ENCODE measurements at regions not wholly inside any gene's neighbourhood (a gene's known extent, or its start where the extent isn't known, plus 50 kb on each side); places are given as distances from the start of the nearest gene placed in this dataset.

DNA sequence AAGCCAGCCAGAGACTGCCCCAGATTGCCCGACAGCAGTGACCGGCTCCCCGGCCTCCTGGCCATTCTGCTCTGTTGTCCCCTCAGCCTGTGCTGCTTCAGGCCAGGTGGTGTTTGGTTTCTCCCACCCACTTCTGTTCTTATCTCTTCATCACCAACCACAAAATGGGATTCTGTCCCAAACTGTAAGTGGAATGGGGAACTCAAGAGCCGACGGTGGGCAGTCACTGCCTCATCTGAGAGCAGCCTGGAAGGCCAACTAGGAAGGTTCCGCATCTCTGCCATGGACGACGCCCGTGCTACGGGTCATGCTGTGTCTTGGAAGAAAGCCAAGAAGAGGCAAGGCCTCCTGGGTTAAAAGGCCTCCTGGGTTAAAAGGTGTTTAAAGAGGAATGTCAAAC, 219.0 kb upstream of the PIK3R1 start:
- no peak overlapping the region for H2BK5ac ChIP-seq (ENCODE audit: low read depth, low read length, poor library complexity, severe bottlenecking)
- no peak for DNase-seq
- no peak overlapping the region for H4K8ac ChIP-seq (ENCODE audit: low read length)
- H3K4ac ChIP-seq (ENCODE audit: low read depth in 1 of 2, low read length in 2 of 2), result no peak overlapping the region
- no peak overlapping the region for H3K4me3 ChIP-seq (ENCODE audit: insufficient read depth in 1 of 2, low read depth in 1 of 2, low read length in 2 of 2)
- 87% methylated on average over 10 of the region's 10 CpGs for WGBS
- no peaks in the 10 kb centered on the region for H3K36me3 ChIP-seq (ENCODE audit: control insufficient read depth in 1 of 2, insufficient read depth in 2 of 2, low read depth in 1 of 2, low read length in 2 of 2)
- peak overlapping the region in 1 of 2 experiments; percentile 50 for H3K18ac ChIP-seq (ENCODE audit: low read depth in 1 of 2, low read length in 2 of 2)
- peaks cover 9% of the 10 kb centered on the region for H3K4me1 ChIP-seq (ENCODE audit: control insufficient read depth, insufficient read depth, low read depth, low read length)
- peak overlapping the region in 1 of 2 experiments; percentile 10 for H2BK12ac ChIP-seq (ENCODE audit: low read length in 2 of 2)
- no peak overlapping the region for H2BK120ac ChIP-seq (ENCODE audit: low read depth, low read length)
- no peak overlapping the region for H2AK5ac ChIP-seq (ENCODE audit: low read length, severe bottlenecking)
- H2AFZ ChIP-seq (ENCODE audit: low read depth, low read length), result no peak overlapping the region
- H3K23ac ChIP-seq (ENCODE audit: low read length in 2 of 2), result no peak overlapping the region
- no peak overlapping the region for H2BK15ac ChIP-seq (ENCODE audit: low read depth, poor library complexity, severe bottlenecking)
- no peak overlapping the region for H4K91ac ChIP-seq (ENCODE audit: low read length)
- H3K27me3 ChIP-seq (ENCODE audit: control insufficient read depth in 1 of 2, insufficient read depth in 1 of 2, low read length in 2 of 2), result no peaks in the 10 kb centered on the region
- H3K4me2 ChIP-seq (ENCODE audit: low read length, poor library complexity, severe bottlenecking), result no peak overlapping the region
- no peak overlapping the region for H3K14ac ChIP-seq (ENCODE audit: low read length in 2 of 2)
- H3K9me3 ChIP-seq (ENCODE audit: control insufficient read depth, low read length), result no peaks in the 10 kb centered on the region
- no peak overlapping the region for H3K9ac ChIP-seq (ENCODE audit: low read length)
- no peaks in the 10 kb centered on the region for H3K79me1 ChIP-seq (replicated peaks; ENCODE audit: low read length, poor library complexity, severe bottlenecking)
- no peak overlapping the region for H3K27ac ChIP-seq (ENCODE audit: low read length, poor library complexity, severe bottlenecking)

DNA sequence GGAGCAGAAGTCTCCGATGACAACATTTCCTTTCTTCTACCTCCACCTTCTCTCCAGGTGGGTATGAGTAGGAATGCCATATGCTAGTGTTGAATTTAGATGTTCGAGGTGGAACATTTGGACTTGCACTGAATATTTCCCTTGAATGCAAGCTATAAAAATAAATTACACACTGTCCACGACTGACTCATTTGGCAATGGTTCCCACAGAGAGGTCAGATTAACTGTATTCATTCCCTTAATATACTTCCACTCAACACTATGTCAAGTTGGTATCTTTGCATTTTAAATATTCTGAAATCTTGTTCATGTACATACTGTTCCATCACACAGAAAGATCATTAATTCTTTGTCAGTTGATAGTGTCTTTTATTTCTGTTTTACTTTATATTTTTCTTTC, 222.6 kb upstream of the PIK3R1 start:
- H2BK12ac ChIP-seq (ENCODE audit: low read length in 2 of 2), result peak overlapping the region in 1 of 2 experiments; percentile 56
- H3K4me2 ChIP-seq (ENCODE audit: low read length, poor library complexity, severe bottlenecking), result no peak overlapping the region
- no peak for DNase-seq
- no peak overlapping the region for H3K18ac ChIP-seq (ENCODE audit: low read depth in 1 of 2, low read length in 2 of 2)
- no peak overlapping the region for H2BK15ac ChIP-seq (ENCODE audit: low read depth, poor library complexity, severe bottlenecking)
- no peaks in the 10 kb centered on the region for H3K27me3 ChIP-seq (ENCODE audit: control insufficient read depth in 1 of 2, insufficient read depth in 1 of 2, low read length in 2 of 2)
- no peak overlapping the region for H3K9ac ChIP-seq (ENCODE audit: low read length)
- no peak overlapping the region for H2AK5ac ChIP-seq (ENCODE audit: low read length, severe bottlenecking)
- 100% methylated on average over 1 of the region's 3 CpGs for WGBS
- H2BK120ac ChIP-seq (ENCODE audit: low read depth, low read length), result no peak overlapping the region
- H3K23ac ChIP-seq (ENCODE audit: low read length in 2 of 2), result no peak overlapping the region
- no peak overlapping the region for H3K27ac ChIP-seq (ENCODE audit: low read length, poor library complexity, severe bottlenecking)
- peaks cover 1% of the 10 kb centered on the region for H3K4me1 ChIP-seq (ENCODE audit: control insufficient read depth, insufficient read depth, low read depth, low read length)
- H4K8ac ChIP-seq (ENCODE audit: low read length), result no peak overlapping the region
- no peaks in the 10 kb centered on the region for H3K9me3 ChIP-seq (ENCODE audit: control insufficient read depth, low read length)
- H3K14ac ChIP-seq (ENCODE audit: low read length in 2 of 2), result no peak overlapping the region
- no peaks in the 10 kb centered on the region for H3K36me3 ChIP-seq (ENCODE audit: control insufficient read depth in 1 of 2, insufficient read depth in 2 of 2, low read depth in 1 of 2, low read length in 2 of 2)
- no peak overlapping the region for H3K4me3 ChIP-seq (ENCODE audit: insufficient read depth in 1 of 2, low read depth in 1 of 2, low read length in 2 of 2)
- H3K4ac ChIP-seq (ENCODE audit: low read depth in 1 of 2, low read length in 2 of 2), result no peak overlapping the region
- H3K79me1 ChIP-seq (replicated peaks; ENCODE audit: low read length, poor library complexity, severe bottlenecking), result no peaks in the 10 kb centered on the region
- no peak overlapping the region for H2AFZ ChIP-seq (ENCODE audit: low read depth, low read length)
- H4K91ac ChIP-seq (ENCODE audit: low read length), result no peak overlapping the region
- H2BK5ac ChIP-seq (ENCODE audit: low read depth, low read length, poor library complexity, severe bottlenecking), result no peak overlapping the region

DNA sequence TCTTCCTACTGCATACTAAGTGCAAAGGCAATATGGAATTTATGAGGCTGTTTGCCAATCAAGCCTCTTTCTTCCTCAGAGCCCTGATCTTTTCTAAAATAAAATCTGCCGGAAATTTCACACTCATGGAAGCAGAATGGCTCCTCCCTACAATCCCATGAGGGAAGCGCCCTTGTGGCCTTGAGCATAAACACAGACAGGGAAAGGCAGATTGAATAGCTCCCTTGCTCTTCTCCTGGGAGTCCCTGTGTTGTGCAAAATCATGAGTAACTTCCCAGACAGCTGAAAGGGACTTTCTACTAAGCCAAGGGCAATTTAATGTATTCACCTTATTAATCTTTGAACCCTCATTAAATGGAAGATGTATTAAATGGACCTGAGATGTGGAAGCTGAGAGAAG, 226.1 kb upstream of the PIK3R1 start:
- Histone ChIP-seq H2AK5ac (ENCODE audit: low read length, severe bottlenecking) (no peak overlapping the region), H2AFZ (ENCODE audit: low read depth, low read length) (no peak overlapping the region), H3K4ac (ENCODE audit: low read depth in 1 of 2, low read length in 2 of 2) (no peak overlapping the region), H2BK12ac (ENCODE audit: low read length in 2 of 2) (no peak overlapping the region), H3K14ac (ENCODE audit: low read length in 2 of 2) (no peak overlapping the region), H3K4me1 (ENCODE audit: control insufficient read depth, insufficient read depth, low read depth, low read length) (no peaks in the 10 kb centered on the region), H3K18ac (ENCODE audit: low read depth in 1 of 2, low read length in 2 of 2) (no peak overlapping the region), H3K4me3 (ENCODE audit: insufficient read depth in 1 of 2, low read depth in 1 of 2, low read length in 2 of 2) (no peak overlapping the region), H3K27ac (ENCODE audit: low read length, poor library complexity, severe bottlenecking) (no peak overlapping the region), H2BK15ac (ENCODE audit: low read depth, poor library complexity, severe bottlenecking) (no peak overlapping the region), H3K9ac (ENCODE audit: low read length) (no peak overlapping the region), H3K4me2 (ENCODE audit: low read length, poor library complexity, severe bottlenecking) (no peak overlapping the region), H4K91ac (ENCODE audit: low read length) (no peak overlapping the region), H3K23ac (ENCODE audit: low read length in 2 of 2) (no peak overlapping the region), H2BK5ac (ENCODE audit: low read depth, low read length, poor library complexity, severe bottlenecking) (no peak overlapping the region), H4K8ac (ENCODE audit: low read length) (no peak overlapping the region), H3K27me3 (ENCODE audit: control insufficient read depth in 1 of 2, insufficient read depth in 1 of 2, low read length in 2 of 2) (no peaks in the 10 kb centered on the region), H2BK120ac (ENCODE audit: low read depth, low read length) (no peak overlapping the region), H3K36me3 (ENCODE audit: control insufficient read depth in 1 of 2, insufficient read depth in 2 of 2, low read depth in 1 of 2, low read length in 2 of 2) (no peaks in the 10 kb centered on the region), H3K9me3 (ENCODE audit: control insufficient read depth, low read length) (no peaks in the 10 kb centered on the region), H3K79me1 (replicated peaks; ENCODE audit: low read length, poor library complexity, severe bottlenecking) (no peaks in the 10 kb centered on the region)
- DNase-seq, result peak; percentile 89
- 48% methylated on average over 2 of the region's 2 CpGs for WGBS

DNA sequence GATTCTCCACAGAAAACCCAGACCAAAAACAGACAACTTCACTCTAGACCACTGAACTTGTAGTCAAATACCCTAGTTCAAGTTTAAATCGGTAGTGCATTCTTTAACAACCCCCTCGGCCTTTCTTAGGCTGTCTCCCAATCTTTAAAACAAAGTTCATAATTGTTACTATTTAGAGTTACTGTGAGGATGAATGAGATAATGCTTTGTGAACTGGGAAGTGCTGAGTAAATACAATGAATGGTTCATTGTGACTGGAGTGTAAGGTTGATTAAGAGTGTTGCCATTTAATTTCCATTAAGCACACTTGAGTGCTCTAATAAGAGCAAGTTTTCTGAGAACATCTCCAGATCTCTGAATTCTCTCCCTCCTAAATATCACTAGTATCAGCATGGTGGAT, 228.8 kb upstream of the PIK3R1 start:
- 60% methylated on average over 1 of the region's 2 CpGs for WGBS

More for the DNA sequence above, 228.8 kb upstream of the PIK3R1 start:
- H3K18ac ChIP-seq (ENCODE audit: low read depth in 1 of 2, low read length in 2 of 2), result no peak overlapping the region
- H3K4me2 ChIP-seq (ENCODE audit: low read length, poor library complexity, severe bottlenecking), result no peak overlapping the region
- H4K91ac ChIP-seq (ENCODE audit: low read length), result no peak overlapping the region
- H2BK12ac ChIP-seq (ENCODE audit: low read length in 2 of 2), result no peak overlapping the region
- no peaks in the 10 kb centered on the region for H3K4me1 ChIP-seq (ENCODE audit: control insufficient read depth, insufficient read depth, low read depth, low read length)
- H3K4me3 ChIP-seq (ENCODE audit: insufficient read depth in 1 of 2, low read depth in 1 of 2, low read length in 2 of 2), result no peak overlapping the region
- no peak overlapping the region for H2BK15ac ChIP-seq (ENCODE audit: low read depth, poor library complexity, severe bottlenecking)
- H2BK120ac ChIP-seq (ENCODE audit: low read depth, low read length), result no peak overlapping the region
- no peak overlapping the region for H2AFZ ChIP-seq (ENCODE audit: low read depth, low read length)
- no peak overlapping the region for H4K8ac ChIP-seq (ENCODE audit: low read length)
- H3K27ac ChIP-seq (ENCODE audit: low read length, poor library complexity, severe bottlenecking), result no peak overlapping the region
- no peak overlapping the region for H3K23ac ChIP-seq (ENCODE audit: low read length in 2 of 2)
- no peaks in the 10 kb centered on the region for H3K27me3 ChIP-seq (ENCODE audit: control insufficient read depth in 1 of 2, insufficient read depth in 1 of 2, low read length in 2 of 2)
- H2BK5ac ChIP-seq (ENCODE audit: low read depth, low read length, poor library complexity, severe bottlenecking), result no peak overlapping the region
- H2AK5ac ChIP-seq (ENCODE audit: low read length, severe bottlenecking), result no peak overlapping the region
- no peak overlapping the region for H3K4ac ChIP-seq (ENCODE audit: low read depth in 1 of 2, low read length in 2 of 2)
- DNase-seq, result no peak
- H3K9ac ChIP-seq (ENCODE audit: low read length), result no peak overlapping the region
- H3K9me3 ChIP-seq (ENCODE audit: control insufficient read depth, low read length), result no peaks in the 10 kb centered on the region
- H3K14ac ChIP-seq (ENCODE audit: low read length in 2 of 2), result no peak overlapping the region
- no peaks in the 10 kb centered on the region for H3K36me3 ChIP-seq (ENCODE audit: control insufficient read depth in 1 of 2, insufficient read depth in 2 of 2, low read depth in 1 of 2, low read length in 2 of 2)
- no peaks in the 10 kb centered on the region for H3K79me1 ChIP-seq (replicated peaks; ENCODE audit: low read length, poor library complexity, severe bottlenecking)
